ENCODE measurements at regions not wholly inside any gene's neighbourhood (a gene's known extent, or its start where the extent isn't known, plus 50 kb on each side); places are given as distances from the start of the nearest gene placed in this dataset.

- Mint-ChIP-seq H3K27ac (no peak overlapping the region), H3K4me1 (ENCODE audit: low read depth) (no peaks in the 10 kb centered on the region), H3K27me3 (ENCODE audit: low read depth) (no peaks in the 10 kb centered on the region), H3K36me3 (ENCODE audit: low read depth) (no peaks in the 10 kb centered on the region), H3K9me3 (no peaks in the 10 kb centered on the region), H3K4me3 (ENCODE audit: low read depth) (no peak overlapping the region)
- no peak for DNase-seq (ENCODE audit: low spot score)
- intact Hi-C loops (cut with micrococcal nuclease), result no loop called here
Observed at GRCh38 chr4:14309431-14309830, 681.9 kb upstream of the BOD1L1 start.

GRCh38 chr4:14313757-14314156 is 686.2 kb upstream of the BOD1L1 start:
- Mint-ChIP-seq H3K27ac (no peak overlapping the region), H3K4me3 (ENCODE audit: low read depth) (no peak overlapping the region), H3K9me3 (no peaks in the 10 kb centered on the region), H3K36me3 (ENCODE audit: low read depth) (no peaks in the 10 kb centered on the region), H3K27me3 (ENCODE audit: low read depth) (no peaks in the 10 kb centered on the region), H3K4me1 (ENCODE audit: low read depth) (no peaks in the 10 kb centered on the region)
- intact Hi-C loops (cut with micrococcal nuclease), result no loop called here
- no peak for DNase-seq (ENCODE audit: low spot score)

- Mint-ChIP-seq H3K4me1 (ENCODE audit: low read depth) (no peaks in the 10 kb centered on the region), H3K27ac (no peak overlapping the region)
- DNase-seq (ENCODE audit: low spot score), result no peak
Observed at GRCh38 chr4:14315129-14315528, 687.2 kb upstream of the CPEB2 start.

GRCh38 chr4:14317351-14317750 is 684.9 kb upstream of the CPEB2 start:
- no peak for DNase-seq (ENCODE audit: low spot score)
- intact Hi-C loops (cut with micrococcal nuclease), result no loop called here
- H3K4me1 Mint-ChIP-seq (ENCODE audit: low read depth), result no peaks in the 10 kb centered on the region

More at GRCh38 chr4:14315129-14315528, 687.2 kb upstream of the CPEB2 start:
- Mint-ChIP-seq H3K4me3 (ENCODE audit: low read depth) (no peak overlapping the region), H3K9me3 (no peaks in the 10 kb centered on the region), H3K27me3 (ENCODE audit: low read depth) (no peaks in the 10 kb centered on the region), H3K36me3 (ENCODE audit: low read depth) (no peaks in the 10 kb centered on the region)
- intact Hi-C loops (cut with micrococcal nuclease), result no loop called here

GRCh38 chr4:14318671-14319070 is 683.6 kb upstream of the CPEB2 start:
- Mint-ChIP-seq H3K9me3 (no peaks in the 10 kb centered on the region), H3K4me3 (ENCODE audit: low read depth) (no peak overlapping the region), H3K27ac (no peak overlapping the region), H3K27me3 (ENCODE audit: low read depth) (no peaks in the 10 kb centered on the region), H3K4me1 (ENCODE audit: low read depth) (no peaks in the 10 kb centered on the region), H3K36me3 (ENCODE audit: low read depth) (no peaks in the 10 kb centered on the region)
- intact Hi-C loops (cut with micrococcal nuclease), result no loop called here
- DNase-seq (ENCODE audit: low spot score), result no peak

More at GRCh38 chr4:14317351-14317750, 684.9 kb upstream of the CPEB2 start:
- Mint-ChIP-seq H3K36me3 (ENCODE audit: low read depth) (no peaks in the 10 kb centered on the region), H3K9me3 (no peaks in the 10 kb centered on the region), H3K27ac (no peak overlapping the region), H3K4me3 (ENCODE audit: low read depth) (no peak overlapping the region), H3K27me3 (ENCODE audit: low read depth) (no peaks in the 10 kb centered on the region)

- Mint-ChIP-seq H3K9me3 (no peaks in the 10 kb centered on the region), H3K36me3 (ENCODE audit: low read depth) (no peaks in the 10 kb centered on the region), H3K27ac (no peak overlapping the region), H3K4me3 (ENCODE audit: low read depth) (no peak overlapping the region), H3K4me1 (ENCODE audit: low read depth) (no peaks in the 10 kb centered on the region), H3K27me3 (ENCODE audit: low read depth) (no peaks in the 10 kb centered on the region)
- intact Hi-C loops (cut with micrococcal nuclease), result no loop called here
- no peak for DNase-seq (ENCODE audit: low spot score)
Observed at GRCh38 chr4:14321723-14322122, 680.6 kb upstream of the CPEB2 start.

- H3K27me3 Mint-ChIP-seq (ENCODE audit: low read depth), result no peaks in the 10 kb centered on the region
- DNase-seq (ENCODE audit: low spot score), result no peak
- H3K9me3 Mint-ChIP-seq, result no peaks in the 10 kb centered on the region
- intact Hi-C loops (cut with micrococcal nuclease), result no loop called here
- no peak overlapping the region for H3K4me3 Mint-ChIP-seq (ENCODE audit: low read depth)
- H3K36me3 Mint-ChIP-seq (ENCODE audit: low read depth), result no peaks in the 10 kb centered on the region
- H3K4me1 Mint-ChIP-seq (ENCODE audit: low read depth), result no peaks in the 10 kb centered on the region
- no peak overlapping the region for H3K27ac Mint-ChIP-seq
Observed at GRCh38 chr4:14323191-14323590, 679.1 kb upstream of the CPEB2 start.

- no peak overlapping the region for H3K27ac Mint-ChIP-seq
- no peaks in the 10 kb centered on the region for H3K27me3 Mint-ChIP-seq (ENCODE audit: low read depth)
- no peaks in the 10 kb centered on the region for H3K36me3 Mint-ChIP-seq (ENCODE audit: low read depth)
- H3K4me1 Mint-ChIP-seq (ENCODE audit: low read depth), result no peaks in the 10 kb centered on the region
- intact Hi-C loops (cut with micrococcal nuclease), result no loop called here
- DNase-seq (ENCODE audit: low spot score), result no peak
- H3K4me3 Mint-ChIP-seq (ENCODE audit: low read depth), result no peak overlapping the region
- H3K9me3 Mint-ChIP-seq, result peaks cover 3% of the 10 kb centered on the region
Observed at GRCh38 chr4:14329228-14329627, 673.1 kb upstream of the CPEB2 start.

GRCh38 chr4:14333616-14334015 is 668.7 kb upstream of the CPEB2 start:
- Mint-ChIP-seq H3K4me1 (ENCODE audit: low read depth) (no peaks in the 10 kb centered on the region), H3K36me3 (ENCODE audit: low read depth) (no peaks in the 10 kb centered on the region), H3K9me3 (peaks cover 7% of the 10 kb centered on the region), H3K4me3 (ENCODE audit: low read depth) (no peak overlapping the region), H3K27ac (no peak overlapping the region), H3K27me3 (ENCODE audit: low read depth) (no peaks in the 10 kb centered on the region)
- intact Hi-C loops (cut with micrococcal nuclease), result no loop called here
- no peak for DNase-seq (ENCODE audit: low spot score)

GRCh38 chr4:14334166-14334565 is 668.1 kb upstream of the CPEB2 start:
- DNase-seq (ENCODE audit: low spot score), result no peak
- H3K27ac Mint-ChIP-seq, result no peak overlapping the region
- H3K27me3 Mint-ChIP-seq (ENCODE audit: low read depth), result no peaks in the 10 kb centered on the region
- peaks cover 7% of the 10 kb centered on the region for H3K9me3 Mint-ChIP-seq
- intact Hi-C loops (cut with micrococcal nuclease), result no loop called here
- no peak overlapping the region for H3K4me3 Mint-ChIP-seq (ENCODE audit: low read depth)
- H3K36me3 Mint-ChIP-seq (ENCODE audit: low read depth), result no peaks in the 10 kb centered on the region
- H3K4me1 Mint-ChIP-seq (ENCODE audit: low read depth), result no peaks in the 10 kb centered on the region

- Mint-ChIP-seq H3K27me3 (ENCODE audit: low read depth) (no peaks in the 10 kb centered on the region), H3K4me3 (ENCODE audit: low read depth) (no peak overlapping the region), H3K36me3 (ENCODE audit: low read depth) (no peaks in the 10 kb centered on the region), H3K9me3 (peaks cover 7% of the 10 kb centered on the region), H3K27ac (no peak overlapping the region), H3K4me1 (ENCODE audit: low read depth) (no peaks in the 10 kb centered on the region)
- intact Hi-C loops (cut with micrococcal nuclease), result no loop called here
- no peak for DNase-seq (ENCODE audit: low spot score)
Observed at GRCh38 chr4:14335872-14336271, 666.4 kb upstream of the CPEB2 start.

GRCh38 chr4:14336656-14337055 is 665.6 kb upstream of the CPEB2 start:
- Mint-ChIP-seq H3K36me3 (ENCODE audit: low read depth) (no peaks in the 10 kb centered on the region), H3K27me3 (ENCODE audit: low read depth) (no peaks in the 10 kb centered on the region), H3K4me3 (ENCODE audit: low read depth) (no peak overlapping the region), H3K9me3 (peaks cover 7% of the 10 kb centered on the region), H3K4me1 (ENCODE audit: low read depth) (no peaks in the 10 kb centered on the region), H3K27ac (no peak overlapping the region)
- intact Hi-C loops (cut with micrococcal nuclease), result no loop called here
- no peak for DNase-seq (ENCODE audit: low spot score)

GRCh38 chr4:14337892-14338584 is 664.2 kb upstream of the CPEB2 start:
- Mint-ChIP-seq H3K36me3 (ENCODE audit: low read depth) (no peaks in the 10 kb centered on the region), H3K4me1 (ENCODE audit: low read depth) (no peaks in the 10 kb centered on the region), H3K9me3 (peaks cover 7% of the 10 kb centered on the region), H3K27me3 (ENCODE audit: low read depth) (no peaks in the 10 kb centered on the region), H3K27ac (no peak overlapping the region), H3K4me3 (ENCODE audit: low read depth) (no peak overlapping the region)
- DNase-seq (ENCODE audit: low spot score), result no peak
- intact Hi-C loops (cut with micrococcal nuclease), result no loop called here
